ENCODE measurements at regions not wholly inside any gene's neighbourhood (a gene's known extent, or its start where the extent isn't known, plus 50 kb on each side); places are given as distances from the start of the nearest gene placed in this dataset.

DNA sequence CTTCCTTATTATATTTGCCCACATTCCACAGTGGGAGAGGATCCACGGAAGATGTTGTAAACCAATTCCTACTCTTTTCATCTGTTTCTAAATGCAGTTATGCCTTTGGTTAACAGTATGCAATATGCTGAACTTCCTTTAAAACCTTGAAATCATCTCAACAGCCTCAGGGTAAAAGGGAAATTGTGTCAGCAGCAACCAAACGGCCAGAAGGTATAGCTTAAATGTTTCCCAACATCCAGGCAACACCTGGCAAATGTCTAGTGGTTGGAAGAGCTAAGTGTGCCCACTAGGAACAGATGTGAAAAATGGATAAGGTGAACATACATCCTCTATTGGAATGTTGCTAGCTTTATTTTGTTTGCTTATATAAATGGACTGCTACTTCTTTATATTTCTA is 164.8 kb downstream of the FAXC start:
- Histone ChIP-seq H3K27me3 (no peaks in the 10 kb centered on the region), H3K4me1 (no peaks in the 10 kb centered on the region), H3K27ac (no peak overlapping the region), H3K4me3 (no peak overlapping the region), H3K9me3 (peaks cover 0 to 11% of the 10 kb centered on the region in 2 donors), H3K36me3 (no peaks in the 10 kb centered on the region)
- WGBS, 2 donors (ENCODE audit: low coverage in 1 of 2): 18 to 25% methylated on average over 2 of the region's 2 CpGs
- no peak for DNase-seq
- intact Hi-C loops (cut with DNase I; ENCODE audit: low total_unique reads): no loop called here
- no peak for TF ChIP-seq POLR2A (IDR thresholded peaks at IDR 0.05)
- no peak for TF ChIP-seq EP300 (IDR thresholded peaks at IDR 0.05; ENCODE audit: low read depth)
- TF ChIP-seq, protein P1, sequence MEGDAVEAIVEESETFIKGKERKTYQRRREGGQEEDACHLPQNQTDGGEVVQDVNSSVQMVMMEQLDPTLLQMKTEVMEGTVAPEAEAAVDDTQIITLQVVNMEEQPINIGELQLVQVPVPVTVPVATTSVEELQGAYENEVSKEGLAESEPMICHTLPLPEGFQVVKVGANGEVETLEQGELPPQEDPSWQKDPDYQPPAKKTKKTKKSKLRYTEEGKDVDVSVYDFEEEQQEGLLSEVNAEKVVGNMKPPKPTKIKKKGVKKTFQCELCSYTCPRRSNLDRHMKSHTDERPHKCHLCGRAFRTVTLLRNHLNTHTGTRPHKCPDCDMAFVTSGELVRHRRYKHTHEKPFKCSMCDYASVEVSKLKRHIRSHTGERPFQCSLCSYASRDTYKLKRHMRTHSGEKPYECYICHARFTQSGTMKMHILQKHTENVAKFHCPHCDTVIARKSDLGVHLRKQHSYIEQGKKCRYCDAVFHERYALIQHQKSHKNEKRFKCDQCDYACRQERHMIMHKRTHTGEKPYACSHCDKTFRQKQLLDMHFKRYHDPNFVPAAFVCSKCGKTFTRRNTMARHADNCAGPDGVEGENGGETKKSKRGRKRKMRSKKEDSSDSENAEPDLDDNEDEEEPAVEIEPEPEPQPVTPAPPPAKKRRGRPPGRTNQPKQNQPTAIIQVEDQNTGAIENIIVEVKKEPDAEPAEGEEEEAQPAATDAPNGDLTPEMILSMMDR (IDR thresholded peaks at IDR 0.05): no peak
- no peak for TF ChIP-seq POLR2AphosphoS5 (IDR thresholded peaks at IDR 0.05)
- in situ Hi-C loops (cut with MboI; ENCODE audit: low pct_ligation_motif_present in 1 of 4, low pct_unique_long_range_greater_than_20kb in 1 of 4, low sequenced_read_pairs in 3 of 4): no loop called here

DNA sequence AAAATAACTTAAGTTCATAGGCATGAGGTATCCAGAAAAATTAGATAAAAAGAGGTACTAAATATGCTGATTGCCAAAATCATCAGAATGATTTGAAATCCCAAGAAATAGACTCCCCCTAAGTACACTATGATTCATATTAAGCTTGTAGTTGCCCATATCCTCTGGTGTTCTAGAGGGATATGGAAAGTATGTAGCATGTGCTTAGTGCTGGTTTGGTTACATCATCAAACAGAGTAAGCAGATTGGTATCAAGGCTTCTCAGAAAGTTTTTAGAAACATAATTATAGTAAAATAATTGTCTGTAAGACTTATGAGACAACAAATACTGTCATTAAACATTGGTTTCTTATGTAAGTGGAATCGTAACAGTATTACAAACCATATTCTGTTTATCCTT is 166.4 kb downstream of the FAXC start:
- intact Hi-C loops (cut with DNase I; ENCODE audit: low total_unique reads) (no loop called here), in situ Hi-C loops (cut with MboI; ENCODE audit: low pct_ligation_motif_present in 1 of 4, low pct_unique_long_range_greater_than_20kb in 1 of 4, low sequenced_read_pairs in 3 of 4) (no loop called here)
- 86 to 100% methylated on average over 1 of the region's 1 CpG for WGBS, 2 donors (ENCODE audit: low coverage in 1 of 2)
- no peak for DNase-seq
- Histone ChIP-seq H3K27ac (no peak overlapping the region), H3K4me1 (no peaks in the 10 kb centered on the region), H3K9me3 (peaks cover 0 to 11% of the 10 kb centered on the region in 2 donors), H3K4me3 (no peak overlapping the region), H3K27me3 (no peaks in the 10 kb centered on the region), H3K36me3 (no peaks in the 10 kb centered on the region)
- TF ChIP-seq POLR2AphosphoS5 (IDR thresholded peaks at IDR 0.05) (no peak), POLR2A (IDR thresholded peaks at IDR 0.05) (no peak), EP300 (IDR thresholded peaks at IDR 0.05; ENCODE audit: low read depth) (no peak)
- TF ChIP-seq, protein P1 (IDR thresholded peaks at IDR 0.05): no peak

DNA sequence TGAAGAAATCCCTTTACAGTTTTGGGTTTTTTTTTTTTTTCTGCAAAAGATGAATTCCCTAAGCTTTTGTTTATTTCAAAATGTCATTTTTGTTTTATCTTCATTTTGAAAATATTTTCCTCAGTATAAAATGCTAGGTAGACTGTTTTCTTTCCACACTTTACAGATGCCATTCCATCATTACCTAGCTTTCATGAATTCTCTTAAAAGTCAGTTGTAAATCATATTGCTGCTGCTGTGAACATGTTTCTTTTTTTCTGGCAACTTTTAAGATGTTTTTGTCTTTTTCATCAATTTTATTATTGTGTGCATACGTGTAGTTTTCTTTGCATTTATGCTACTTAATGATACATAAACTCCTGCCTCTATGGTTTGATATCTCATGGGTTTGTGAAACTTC is 168.3 kb downstream of the FAXC start:
- Histone ChIP-seq H3K9me3 (peaks cover 0 to 11% of the 10 kb centered on the region in 2 donors), H3K4me1 (no peaks in the 10 kb centered on the region), H3K27ac (no peak overlapping the region), H3K36me3 (no peaks in the 10 kb centered on the region), H3K4me3 (no peak overlapping the region), H3K27me3 (no peaks in the 10 kb centered on the region)
- intact Hi-C loops (cut with DNase I; ENCODE audit: low total_unique reads): no loop called here
- no peak for DNase-seq
- WGBS, 2 donors (ENCODE audit: low coverage in 1 of 2): 70 to 83% methylated on average over 1 of the region's 1 CpG
- TF ChIP-seq POLR2AphosphoS5 (IDR thresholded peaks at IDR 0.05) (no peak), POLR2A (IDR thresholded peaks at IDR 0.05) (no peak)
- TF ChIP-seq, protein P1 (IDR thresholded peaks at IDR 0.05): no peak
- in situ Hi-C loops (cut with MboI; ENCODE audit: low pct_ligation_motif_present in 1 of 4, low pct_unique_long_range_greater_than_20kb in 1 of 4, low sequenced_read_pairs in 3 of 4): no loop called here

DNA sequence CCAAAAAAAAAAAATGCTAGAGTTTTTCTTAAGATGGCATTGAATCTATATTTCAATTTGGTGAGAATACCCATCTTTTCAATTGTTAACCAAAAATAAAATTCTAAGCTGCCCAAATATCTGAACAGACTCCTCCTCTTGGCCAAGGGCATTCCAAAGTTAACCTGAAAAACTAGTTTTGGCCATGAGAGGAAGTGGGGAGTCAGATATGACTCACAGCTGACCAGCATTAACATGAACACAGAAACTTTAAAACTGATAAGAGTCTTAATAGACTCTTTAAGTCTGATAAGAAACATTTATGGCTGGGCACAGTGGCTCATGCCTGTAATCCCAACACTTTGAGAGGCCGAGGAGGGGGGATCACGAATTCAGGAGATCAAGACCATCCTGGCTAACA is 171.3 kb downstream of the FAXC start:
- TF ChIP-seq POLR2A (IDR thresholded peaks at IDR 0.05) (no peak), EP300 (IDR thresholded peaks at IDR 0.05; ENCODE audit: low read depth) (no peak), POLR2AphosphoS5 (IDR thresholded peaks at IDR 0.05) (no peak)
- TF ChIP-seq, protein P1 (IDR thresholded peaks at IDR 0.05): no peak
- intact Hi-C loops (cut with DNase I; ENCODE audit: low total_unique reads): no loop called here
- 52% methylated on average over 2 of the region's 2 CpGs; no CpG with 5 or more reads in 1 of the 2 donors for WGBS, 2 donors (ENCODE audit: low coverage in 1 of 2)
- Histone ChIP-seq H3K4me3 (no peak overlapping the region), H3K27ac (no peak overlapping the region), H3K27me3 (no peaks in the 10 kb centered on the region), H3K36me3 (no peaks in the 10 kb centered on the region), H3K4me1 (no peaks in the 10 kb centered on the region), H3K9me3 (peaks cover 0 to 11% of the 10 kb centered on the region in 2 donors)
- in situ Hi-C loops (cut with MboI; ENCODE audit: low pct_ligation_motif_present in 1 of 4, low pct_unique_long_range_greater_than_20kb in 1 of 4, low sequenced_read_pairs in 3 of 4): no loop called here
- no peak for DNase-seq

All from transverse colon (tissue), 4 donors.